ENCODE measurements at regions not wholly inside any gene's neighbourhood (a gene's known extent, or its start where the extent isn't known, plus 50 kb on each side); places are given as distances from the start of the nearest gene placed in this dataset.

DNA sequence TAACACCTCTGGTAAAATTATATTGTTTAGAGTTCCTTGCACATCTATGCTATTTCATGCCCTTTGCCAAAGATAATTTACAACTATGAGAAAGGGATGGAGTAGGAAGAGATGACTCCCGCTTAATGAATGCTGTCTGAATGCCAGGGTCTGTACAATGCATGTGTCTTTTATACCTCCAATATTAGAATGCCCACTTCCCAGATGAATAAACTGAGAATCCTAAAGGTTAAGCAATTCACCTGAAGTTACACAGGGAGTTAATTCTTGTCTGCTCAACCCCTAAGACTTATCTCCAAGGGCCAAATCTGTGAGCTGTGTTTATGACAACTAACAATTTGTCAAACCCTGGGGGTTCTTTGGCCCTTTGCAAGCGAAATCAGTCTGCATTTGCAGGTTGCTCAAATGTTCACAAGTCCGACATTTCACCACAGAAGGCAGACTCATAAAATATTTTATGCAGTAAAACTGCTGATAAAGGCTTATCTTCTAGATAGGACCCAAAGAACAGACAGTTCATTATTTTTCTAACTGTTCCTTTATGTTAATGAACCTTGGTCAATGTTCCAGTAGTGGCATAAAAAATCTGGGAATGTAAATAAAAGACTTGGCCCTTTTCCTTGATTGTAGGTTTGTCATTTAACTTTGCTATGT is 50.2 kb upstream of the ATP1A1 start:
- no peak overlapping the region for H3K27ac ChIP-seq
- POLR2A ChIA-PET (ENCODE audit: low non-redundant PET), result no interaction called here
- TF ChIP-seq, protein P1, sequence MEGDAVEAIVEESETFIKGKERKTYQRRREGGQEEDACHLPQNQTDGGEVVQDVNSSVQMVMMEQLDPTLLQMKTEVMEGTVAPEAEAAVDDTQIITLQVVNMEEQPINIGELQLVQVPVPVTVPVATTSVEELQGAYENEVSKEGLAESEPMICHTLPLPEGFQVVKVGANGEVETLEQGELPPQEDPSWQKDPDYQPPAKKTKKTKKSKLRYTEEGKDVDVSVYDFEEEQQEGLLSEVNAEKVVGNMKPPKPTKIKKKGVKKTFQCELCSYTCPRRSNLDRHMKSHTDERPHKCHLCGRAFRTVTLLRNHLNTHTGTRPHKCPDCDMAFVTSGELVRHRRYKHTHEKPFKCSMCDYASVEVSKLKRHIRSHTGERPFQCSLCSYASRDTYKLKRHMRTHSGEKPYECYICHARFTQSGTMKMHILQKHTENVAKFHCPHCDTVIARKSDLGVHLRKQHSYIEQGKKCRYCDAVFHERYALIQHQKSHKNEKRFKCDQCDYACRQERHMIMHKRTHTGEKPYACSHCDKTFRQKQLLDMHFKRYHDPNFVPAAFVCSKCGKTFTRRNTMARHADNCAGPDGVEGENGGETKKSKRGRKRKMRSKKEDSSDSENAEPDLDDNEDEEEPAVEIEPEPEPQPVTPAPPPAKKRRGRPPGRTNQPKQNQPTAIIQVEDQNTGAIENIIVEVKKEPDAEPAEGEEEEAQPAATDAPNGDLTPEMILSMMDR (conservative IDR thresholded peaks at IDR 0.05; ENCODE audit: low read depth), result no peak
- DNase-seq (ENCODE audit: low spot score), result no peak
- CTCF ChIA-PET, result interaction anchor here (0.9 kb wide), 1 partner anchor 10 kb away, joined by 3 read pairs; no protein-coding TSS in a partner anchor
